ENCODE measurements at regions not wholly inside any gene's neighbourhood (a gene's known extent, or its start where the extent isn't known, plus 50 kb on each side); places are given as distances from the start of the nearest gene placed in this dataset.

GRCh38 chr13:50309882-50310594, 294.8 kb downstream of the KCNRG start:
- DNase-seq (ENCODE audit: low spot score) (no peak), FAIRE-seq (no peak)

GRCh38 chr13:50310734-50311133, 295.5 kb downstream of the KCNRG start:
- DNase-seq (ENCODE audit: low spot score) (no peak), FAIRE-seq (no peak)

GRCh38 chr13:50318887-50319286, 303.6 kb downstream of the KCNRG start:
- FAIRE-seq (no peak), DNase-seq (ENCODE audit: low spot score) (no peak)

GRCh38 chr13:50319635-50320255, 304.5 kb downstream of the KCNRG start:
- FAIRE-seq (no peak), DNase-seq (ENCODE audit: low spot score) (no peak)

- no peak for FAIRE-seq
These were observed 305.1 kb downstream of the KCNRG start for GRCh38 chr13:50320271-50320862.

GRCh38 chr13:50322006-50322405, 306.8 kb downstream of the KCNRG start:
- FAIRE-seq, result no peak

More at GRCh38 chr13:50320271-50320862, 305.1 kb downstream of the KCNRG start:
- peak; percentile 10 for DNase-seq (ENCODE audit: low spot score)

GRCh38 chr13:50323440-50324065, 308.3 kb downstream of the KCNRG start:
- DNase-seq (ENCODE audit: low spot score), result peak; percentile 40
- FAIRE-seq, result no peak

More at GRCh38 chr13:50322006-50322405, 306.8 kb downstream of the KCNRG start:
- DNase-seq (ENCODE audit: low spot score), result no peak

GRCh38 chr13:50326271-50326670, 311.0 kb downstream of the KCNRG start:
- no peak for DNase-seq (ENCODE audit: low spot score)
- FAIRE-seq, result no peak

- DNase-seq (ENCODE audit: low spot score) (peak; percentile 20), FAIRE-seq (no peak)
These were observed 311.6 kb downstream of the KCNRG start for GRCh38 chr13:50326811-50327210.

GRCh38 chr13:50334115-50334778, 319.0 kb downstream of the KCNRG start:
- DNase-seq (ENCODE audit: low spot score) (no peak), FAIRE-seq (no peak)

GRCh38 chr13:50334944-50335343, 319.7 kb downstream of the KCNRG start:
- DNase-seq (ENCODE audit: low spot score) (no peak), FAIRE-seq (no peak)

- FAIRE-seq, result no peak
These were observed 324.0 kb downstream of the KCNRG start for GRCh38 chr13:50339271-50339670.

GRCh38 chr13:50340146-50340545, 324.9 kb downstream of the KCNRG start:
- FAIRE-seq (no peak), DNase-seq (ENCODE audit: low spot score) (no peak)

More at GRCh38 chr13:50339271-50339670, 324.0 kb downstream of the KCNRG start:
- no peak for DNase-seq (ENCODE audit: low spot score)

- DNase-seq (ENCODE audit: low spot score) (no peak), FAIRE-seq (no peak)
These were observed 325.5 kb downstream of the KCNRG start for GRCh38 chr13:50340551-50341287.

GRCh38 chr13:50341526-50341925, 326.3 kb downstream of the KCNRG start:
- no peak for FAIRE-seq
- DNase-seq (ENCODE audit: low spot score), result no peak

- DNase-seq (ENCODE audit: low spot score) (no peak), FAIRE-seq (no peak)
These were observed 329.5 kb downstream of the KCNRG start for GRCh38 chr13:50344717-50345116.

GRCh38 chr13:50345804-50346203, 330.6 kb downstream of the KCNRG start:
- FAIRE-seq (no peak), DNase-seq (ENCODE audit: low spot score) (no peak)

GRCh38 chr13:50348371-50348770, 333.1 kb downstream of the KCNRG start:
- no peak for DNase-seq (ENCODE audit: low spot score)
- no peak for FAIRE-seq

GRCh38 chr13:50352720-50353480, 337.7 kb downstream of the KCNRG start:
- FAIRE-seq, result no peak
- DNase-seq (ENCODE audit: low spot score), result no peak
